Fibroblast of lung (primary cell): ENCODE measurements at regions not wholly inside any gene's neighbourhood (a gene's known extent, or its start where the extent isn't known, plus 50 kb on each side); places are given as distances from the start of the nearest gene placed in this dataset.

Experiments used
- DNase-seq, 2 donors: peaks; one replicate each; pipeline versions ENCODE4 v3.0.0 to v3.0.0-alpha.2; 2010; ENCODE audit warnings: low read depth in 2 of 2
- H2AFZ ChIP-seq: 2 replicates; pipeline ENCODE4 v1.5.1; 2012; ENCODE audit warnings: low read length, control low read depth, inconsistent platforms
- H3K27ac ChIP-seq: 2 replicates; pipeline ENCODE4 v1.5.1; 2011; ENCODE audit warnings: low read length, control low read depth; ENCODE audit not compliant: insufficient read depth
- H3K27me3 ChIP-seq: 2 replicates; pipeline ENCODE4 v1.5.1; 2011; ENCODE audit warnings: mild to moderate bottlenecking, low read length; ENCODE audit not compliant: control insufficient read depth, insufficient read depth
- H3K36me3 ChIP-seq: 2 replicates; pipeline ENCODE4 v1.5.1; 2011; ENCODE audit warnings: low read length; ENCODE audit not compliant: control insufficient read depth, insufficient read depth
- H3K4me1 ChIP-seq: 2 replicates; pipeline ENCODE4 v1.5.1; 2011; ENCODE audit warnings: low read length; ENCODE audit not compliant: control insufficient read depth, insufficient read depth; ENCODE audit errors: extremely low read depth
- H3K4me2 ChIP-seq: 2 replicates; pipeline ENCODE4 v1.5.1; 2011; ENCODE audit warnings: low read length, control low read depth; ENCODE audit not compliant: insufficient read depth; ENCODE audit errors: extremely low read depth
- H3K4me3 ChIP-seq, 4 experiments: fragments of 200-600 bp in 1 of 4; sonication (generic) in 1 of 4; replicated peaks in 1 of 4; 2 replicates each; pipeline ENCODE4 v1.5.1; 2011 to 2016; ENCODE audit warnings: low read length in 4 of 4, low read depth in 3 of 4, mild to moderate bottlenecking in 3 of 4, control low read depth in 2 of 4, inconsistent platforms in 1 of 4, mixed read lengths in 1 of 4; ENCODE audit not compliant: insufficient read depth in 1 of 4; ENCODE audit errors: control extremely low read depth in 1 of 4
- H3K79me2 ChIP-seq: 2 replicates; pipeline ENCODE4 v1.5.1; 2012; ENCODE audit warnings: mild to moderate bottlenecking, low read length, inconsistent platforms; ENCODE audit not compliant: control insufficient read depth, insufficient read depth
- H3K9ac ChIP-seq: 2 replicates; pipeline ENCODE4 v1.5.1; 2011; ENCODE audit warnings: mild to moderate bottlenecking, low read length, control low read depth; ENCODE audit not compliant: insufficient read depth
- H3K9me3 ChIP-seq: 2 replicates; pipeline ENCODE4 v1.5.1; 2012; ENCODE audit warnings: low read depth, low read length; ENCODE audit not compliant: control insufficient read depth, insufficient read depth
- H4K20me1 ChIP-seq: 2 replicates; pipeline ENCODE4 v1.5.1; 2011; ENCODE audit warnings: low read length; ENCODE audit not compliant: control insufficient read depth, insufficient read depth; ENCODE audit errors: extremely low read depth
- CTCF ChIP-seq, 2 donors: IDR thresholded peaks in 1 of 2; conservative IDR thresholded peaks in 1 of 2; 1 replicate in 1 of 2; 2 replicates in 1 of 2; pipeline ENCODE4 v1.5.1; 2011 to 2012; ENCODE audit warnings: low read length in 2 of 2, control low read depth in 1 of 2, inconsistent platforms in 1 of 2, low read depth in 1 of 2, mild to moderate bottlenecking in 1 of 2
- EZH2 ChIP-seq: IDR thresholded peaks from 2 replicates; pipeline ENCODE4 v1.5.1; 2012; ENCODE audit warnings: low read length, control low read depth, mild to moderate bottlenecking; ENCODE audit errors: missing control alignments

GRCh38 chr5:89064054-89064453 lies 181.1 kb upstream of the MEF2C start:
- H3K4me3 ChIP-seq, result no peak overlapping the region
- no peak for TF ChIP-seq CTCF (conservative IDR thresholded peaks at IDR 0.05 in 1 of 2, IDR thresholded peaks at IDR 0.05 in 1 of 2; ENCODE audit: low read depth in 1 of 2, low read length in 2 of 2)
- no peak overlapping the region for H3K27ac ChIP-seq
- H3K9ac ChIP-seq, result no peak overlapping the region
- no peaks in the 10 kb centered on the region for H3K79me2 ChIP-seq
- peak in 1 of 2 donors; percentile 13 for DNase-seq
- H4K20me1 ChIP-seq, result no peaks in the 10 kb centered on the region
- no peaks in the 10 kb centered on the region for H3K27me3 ChIP-seq
- H3K36me3 ChIP-seq, result no peaks in the 10 kb centered on the region
- H3K4me1 ChIP-seq, result no peaks in the 10 kb centered on the region
- no peak overlapping the region for H3K4me2 ChIP-seq
- no peak overlapping the region for H2AFZ ChIP-seq
- H3K9me3 ChIP-seq, result no peaks in the 10 kb centered on the region

GRCh38 chr5:89060768-89061167 lies 177.8 kb upstream of the MEF2C start:
- Histone ChIP-seq H3K9me3 (no peaks in the 10 kb centered on the region), H3K4me3 (no peak overlapping the region), H3K27ac (no peak overlapping the region), H3K4me2 (no peak overlapping the region), H3K4me1 (no peaks in the 10 kb centered on the region), H4K20me1 (no peaks in the 10 kb centered on the region), H3K36me3 (no peaks in the 10 kb centered on the region), H3K79me2 (no peaks in the 10 kb centered on the region), H3K27me3 (no peaks in the 10 kb centered on the region), H3K9ac (no peak overlapping the region), H2AFZ (no peak overlapping the region)
- no peak for TF ChIP-seq EZH2
- TF ChIP-seq CTCF (conservative IDR thresholded peaks at IDR 0.05 in 1 of 2, IDR thresholded peaks at IDR 0.05 in 1 of 2; ENCODE audit: low read depth in 1 of 2, low read length in 2 of 2), result no peak
- no peak for DNase-seq

- Histone ChIP-seq H3K27ac (no peak overlapping the region), H4K20me1 (no peaks in the 10 kb centered on the region), H3K79me2 (no peaks in the 10 kb centered on the region), H3K9me3 (no peaks in the 10 kb centered on the region), H3K27me3 (no peaks in the 10 kb centered on the region), H2AFZ (no peak overlapping the region), H3K4me1 (no peaks in the 10 kb centered on the region), H3K9ac (no peak overlapping the region), H3K4me2 (no peak overlapping the region), H3K4me3 (no peak overlapping the region), H3K36me3 (no peaks in the 10 kb centered on the region)
- no peak for TF ChIP-seq EZH2
- DNase-seq, result no peak
These were observed 176.3 kb upstream of the MEF2C start for GRCh38 chr5:89059274-89059673.
